Uterus (tissue), 3 donors: ENCODE measurements at regions not wholly inside any gene's neighbourhood (a gene's known extent, or its start where the extent isn't known, plus 50 kb on each side); places are given as distances from the start of the nearest gene placed in this dataset.

Experiments used
- DNase-seq, 2 donors: peaks; one replicate each; pipeline ENCODE4 v3.0.0-alpha.2; 2019 to 2020
- H3K27ac ChIP-seq, 2 donors: fragments of 200-600 bp; sonication (generic); 1 replicate in 1 of 2; 2 replicates in 1 of 2; pipeline ENCODE4 v1.5.1; 2016 to 2018
- H3K27me3 ChIP-seq, 2 donors: fragments of 200-600 bp; sonication (generic); one replicate each; pipeline ENCODE4 v1.5.1; 2018 to 2019; ENCODE audit warnings: control low read depth in 1 of 2
- H3K36me3 ChIP-seq, 2 donors: fragments of 200-600 bp; sonication (generic); one replicate each; pipeline ENCODE4 v1.5.1; 2019; ENCODE audit warnings: control low read depth in 1 of 2
- H3K4me1 ChIP-seq, 2 donors: fragments of 200-600 bp; sonication (generic); one replicate each; pipeline ENCODE4 v1.5.1; 2018 to 2019; ENCODE audit warnings: control low read depth in 1 of 2
- H3K4me3 ChIP-seq, 2 donors: fragments of 200-600 bp; sonication (generic); 1 replicate in 1 of 2; 2 replicates in 1 of 2; pipeline ENCODE4 v1.5.1; 2018 to 2019; ENCODE audit warnings: mild to moderate bottlenecking in 1 of 2
- H3K9me3 ChIP-seq, 2 donors: fragments of 200-600 bp; sonication (generic); one replicate each; pipeline ENCODE4 v1.5.1; 2019; ENCODE audit warnings: control low read depth in 1 of 2
- POLR2A ChIP-seq, 2 donors: fragments of 450-650 bp; IDR thresholded peaks; one replicate each; pipeline ENCODE4 v1.6.1; 2016; ENCODE audit warnings: antibody characterized with exemption in 2 of 2, mild to moderate bottlenecking in 1 of 2, moderate library complexity in 1 of 2
- intact Hi-C: fragments of 100-400 bp; cut with DNase I; formaldehyde crosslinking; loops from one replicate; pipeline ENCODE4 v1.15.1; 2023; ENCODE audit warnings: low total_unique reads
- TF ChIP-seq, protein P1 (sequence below), 4 experiments: fragments of 200-600 bp in 2 of 4; fragments of 450-650 bp in 2 of 4; sonication (generic) in 2 of 4; IDR thresholded peaks; one replicate each; pipeline ENCODE4 v1.5.1; 2016 to 2019; ENCODE audit warnings: antibody characterized with exemption in 4 of 4, mild to moderate bottlenecking in 2 of 4, moderate library complexity in 1 of 4
- donor health status: DM: yes; HTN: yes; CAD: no.

GRCh38 chr7:353746-354325 lies 63.9 kb downstream of the FOXL3 start:
- TF ChIP-seq, protein P1, sequence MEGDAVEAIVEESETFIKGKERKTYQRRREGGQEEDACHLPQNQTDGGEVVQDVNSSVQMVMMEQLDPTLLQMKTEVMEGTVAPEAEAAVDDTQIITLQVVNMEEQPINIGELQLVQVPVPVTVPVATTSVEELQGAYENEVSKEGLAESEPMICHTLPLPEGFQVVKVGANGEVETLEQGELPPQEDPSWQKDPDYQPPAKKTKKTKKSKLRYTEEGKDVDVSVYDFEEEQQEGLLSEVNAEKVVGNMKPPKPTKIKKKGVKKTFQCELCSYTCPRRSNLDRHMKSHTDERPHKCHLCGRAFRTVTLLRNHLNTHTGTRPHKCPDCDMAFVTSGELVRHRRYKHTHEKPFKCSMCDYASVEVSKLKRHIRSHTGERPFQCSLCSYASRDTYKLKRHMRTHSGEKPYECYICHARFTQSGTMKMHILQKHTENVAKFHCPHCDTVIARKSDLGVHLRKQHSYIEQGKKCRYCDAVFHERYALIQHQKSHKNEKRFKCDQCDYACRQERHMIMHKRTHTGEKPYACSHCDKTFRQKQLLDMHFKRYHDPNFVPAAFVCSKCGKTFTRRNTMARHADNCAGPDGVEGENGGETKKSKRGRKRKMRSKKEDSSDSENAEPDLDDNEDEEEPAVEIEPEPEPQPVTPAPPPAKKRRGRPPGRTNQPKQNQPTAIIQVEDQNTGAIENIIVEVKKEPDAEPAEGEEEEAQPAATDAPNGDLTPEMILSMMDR (IDR thresholded peaks at IDR 0.05): no peak
- TF ChIP-seq POLR2A (IDR thresholded peaks at IDR 0.05): no peak
- H3K4me1 ChIP-seq: no peaks in the 10 kb centered on the region
- no peak overlapping the region for H3K27ac ChIP-seq
- H3K9me3 ChIP-seq: no peaks in the 10 kb centered on the region
- H3K4me3 ChIP-seq: no peak overlapping the region
- no peaks in the 10 kb centered on the region for H3K36me3 ChIP-seq
- peak in 1 of 2 donors; percentile 41 for DNase-seq
- intact Hi-C loops: no loop called here
- H3K27me3 ChIP-seq: no peaks in the 10 kb centered on the region

- H3K4me1 ChIP-seq: no peaks in the 10 kb centered on the region
- TF ChIP-seq, protein P1 (IDR thresholded peaks at IDR 0.05): no peak
- no peak for TF ChIP-seq POLR2A (IDR thresholded peaks at IDR 0.05)
- H3K4me3 ChIP-seq: no peak overlapping the region
- H3K27ac ChIP-seq: no peak overlapping the region
- H3K36me3 ChIP-seq: no peaks in the 10 kb centered on the region
- H3K9me3 ChIP-seq: no peaks in the 10 kb centered on the region
- intact Hi-C loops: no loop called here
- no peak for DNase-seq
- peaks cover 0 to 7% of the 10 kb centered on the region in 2 donors for H3K27me3 ChIP-seq
Measured at GRCh38 chr7:354597-355470, 64.9 kb downstream of the FOXL3 start.

DNA sequence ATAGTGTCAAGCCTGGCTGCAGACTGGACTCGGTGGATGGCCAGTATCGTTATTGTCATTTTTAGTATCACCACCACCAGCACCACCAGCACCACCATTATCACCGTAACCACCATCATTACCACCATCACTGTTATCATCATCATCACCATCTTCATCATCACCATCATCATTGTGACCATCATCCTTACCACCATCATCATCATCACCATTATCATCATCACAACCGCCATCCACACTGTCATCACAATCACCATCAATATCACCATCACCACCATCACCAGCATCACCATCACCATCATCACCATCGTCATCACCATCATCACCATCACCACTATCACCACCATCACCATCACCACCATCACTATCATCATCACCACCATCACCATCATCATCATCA lies 65.6 kb downstream of the FOXL3 start:
- Histone ChIP-seq H3K27me3 (peaks cover 0 to 13% of the 10 kb centered on the region in 2 donors), H3K9me3 (no peaks in the 10 kb centered on the region), H3K36me3 (no peaks in the 10 kb centered on the region), H3K4me3 (no peak overlapping the region), H3K4me1 (no peaks in the 10 kb centered on the region), H3K27ac (no peak overlapping the region)
- intact Hi-C loops: no loop called here
- TF ChIP-seq, protein P1 (IDR thresholded peaks at IDR 0.05): no peak
- no peak for TF ChIP-seq POLR2A (IDR thresholded peaks at IDR 0.05)
- no peak for DNase-seq

DNA sequence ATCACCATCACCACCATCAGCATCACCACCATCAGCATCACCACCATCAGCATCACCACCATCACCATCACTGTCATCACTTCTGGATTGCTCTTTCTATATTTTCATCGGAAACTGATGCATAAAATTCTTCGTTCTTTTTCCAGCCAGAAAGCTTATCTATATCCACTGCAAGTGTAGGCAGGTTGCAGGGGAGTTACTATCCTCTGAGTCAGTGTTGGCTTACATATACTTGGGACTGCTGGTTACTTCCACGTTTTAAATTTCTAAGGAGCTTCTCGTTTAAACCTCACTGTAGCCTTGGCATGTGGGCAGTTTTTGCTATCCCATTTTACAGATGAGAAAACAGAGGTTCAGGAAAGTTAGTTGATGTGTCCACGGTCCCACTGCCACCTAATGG lies 66.1 kb downstream of the FOXL3 start:
- Histone ChIP-seq H3K36me3 (no peaks in the 10 kb centered on the region), H3K9me3 (no peaks in the 10 kb centered on the region), H3K27me3 (peaks cover 0 to 15% of the 10 kb centered on the region in 2 donors), H3K4me3 (no peak overlapping the region), H3K27ac (no peak overlapping the region), H3K4me1 (no peaks in the 10 kb centered on the region)
- intact Hi-C loops: no loop called here
- no peak for TF ChIP-seq POLR2A (IDR thresholded peaks at IDR 0.05)
- TF ChIP-seq, protein P1 (IDR thresholded peaks at IDR 0.05): no peak
- DNase-seq: no peak
